Type B pancreatic cell (in vitro differentiated cells): ENCODE measurements at regions not wholly inside any gene's neighbourhood (a gene's known extent, or its start where the extent isn't known, plus 50 kb on each side); places are given as distances from the start of the nearest gene placed in this dataset.
"Not testable (repeated sequence)": the region's sequence is repeated elsewhere in the genome, so short reads cannot be mapped to it uniquely, and the experiment has no call there.

Source experiments
- DNase-seq: peaks from one replicate; pipeline ENCODE4 v3.0.0; 2021; ENCODE audit warnings: mixed read lengths; ENCODE audit not compliant: unreplicated experiment; ENCODE audit errors: extremely low spot score
- H3K27ac Mint-ChIP-seq: 2 replicates; pipeline ENCODE4 v1.8.0; 2021; ENCODE audit warnings: mild to moderate bottlenecking, mixed read lengths
- H3K27me3 Mint-ChIP-seq: 2 replicates; pipeline ENCODE4 v1.8.0; 2021; ENCODE audit warnings: mixed read lengths
- H3K36me3 Mint-ChIP-seq: 2 replicates; pipeline ENCODE4 v1.8.0; 2021; ENCODE audit warnings: mixed read lengths
- H3K4me1 Mint-ChIP-seq: one replicate; pipeline ENCODE4 v1.8.0; 2021; ENCODE audit warnings: mixed read lengths; ENCODE audit not compliant: unreplicated experiment
- H3K4me3 Mint-ChIP-seq: 2 replicates; pipeline ENCODE4 v1.8.0; 2021; ENCODE audit warnings: mild to moderate bottlenecking, mixed read lengths
- H3K9me3 Mint-ChIP-seq: 2 replicates; pipeline ENCODE4 v1.8.0; 2021; ENCODE audit warnings: mixed read lengths

GRCh38 chr21:6428498-6429092 lies 4092.8 kb upstream of the TPTE start:
- not testable (repeated sequence) for H3K4me1 Mint-ChIP-seq, H3K36me3 Mint-ChIP-seq, H3K4me3 Mint-ChIP-seq, H3K27ac Mint-ChIP-seq, H3K9me3 Mint-ChIP-seq, DNase-seq, H3K27me3 Mint-ChIP-seq

- H3K27ac Mint-ChIP-seq, H3K4me1 Mint-ChIP-seq, H3K4me3 Mint-ChIP-seq, H3K27me3 Mint-ChIP-seq, H3K36me3 Mint-ChIP-seq, H3K9me3 Mint-ChIP-seq, DNase-seq: not testable (repeated sequence)
These were observed 4091.5 kb upstream of the TPTE start for GRCh38 chr21:6429924-6430323.

- not testable (repeated sequence) for H3K4me3 Mint-ChIP-seq, H3K4me1 Mint-ChIP-seq, H3K27ac Mint-ChIP-seq, H3K27me3 Mint-ChIP-seq, DNase-seq, H3K9me3 Mint-ChIP-seq, H3K36me3 Mint-ChIP-seq
These were observed 4088.2 kb upstream of the TPTE start for GRCh38 chr21:6433149-6433548.

- H3K9me3 Mint-ChIP-seq, H3K4me3 Mint-ChIP-seq, H3K4me1 Mint-ChIP-seq, H3K27me3 Mint-ChIP-seq, DNase-seq, H3K27ac Mint-ChIP-seq, H3K36me3 Mint-ChIP-seq: not testable (repeated sequence)
These were observed 4085.2 kb upstream of the TPTE start for GRCh38 chr21:6436205-6436604.

DNA sequence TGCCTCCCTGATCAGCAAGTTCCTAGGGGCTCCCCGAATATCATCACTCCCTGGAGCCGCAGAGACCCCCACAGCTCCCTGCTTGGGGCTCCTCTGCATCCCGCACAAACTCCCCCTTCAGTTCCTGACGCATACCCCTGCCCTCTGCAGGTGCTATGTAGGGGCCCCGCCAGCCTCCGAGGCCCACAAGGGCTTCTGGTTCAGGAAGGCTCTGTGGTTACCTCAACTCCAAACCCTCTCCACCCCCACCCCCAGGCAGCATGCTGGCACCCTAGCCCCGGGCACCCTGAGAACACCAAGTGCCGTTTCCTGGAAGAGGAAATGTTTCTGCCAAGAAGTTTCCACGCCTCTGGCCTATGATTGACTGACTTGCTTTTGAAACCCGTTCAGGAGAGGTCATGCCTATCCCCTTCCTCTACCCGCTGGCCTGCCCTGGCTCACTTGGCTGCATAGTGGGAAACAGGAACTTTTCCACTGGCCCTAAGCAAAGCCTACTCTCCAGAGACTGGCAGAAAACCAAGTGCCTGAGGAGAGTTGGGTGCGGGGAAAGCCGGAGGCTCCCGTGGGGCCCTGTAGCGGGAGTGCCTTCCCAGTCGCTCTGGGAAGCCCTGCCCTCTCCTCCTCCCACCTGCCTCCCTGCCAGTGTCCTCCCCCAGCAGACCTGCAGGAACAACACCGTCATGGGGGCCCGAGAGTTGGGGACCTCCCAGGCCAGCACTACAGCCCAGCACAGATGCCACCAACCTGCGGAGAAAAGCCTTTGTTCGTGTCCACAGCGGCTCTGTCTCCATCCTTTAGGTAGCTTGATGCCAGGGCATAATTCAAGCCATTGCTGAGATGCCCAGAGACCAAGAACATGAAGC lies 4084.2 kb upstream of the TPTE start:
- H3K27me3 Mint-ChIP-seq, DNase-seq, H3K4me1 Mint-ChIP-seq, H3K27ac Mint-ChIP-seq, H3K9me3 Mint-ChIP-seq, H3K36me3 Mint-ChIP-seq, H3K4me3 Mint-ChIP-seq: not testable (repeated sequence)

GRCh38 chr21:6437834-6438187 lies 4083.6 kb upstream of the TPTE start:
- H3K9me3 Mint-ChIP-seq, H3K27ac Mint-ChIP-seq, H3K4me3 Mint-ChIP-seq, H3K4me1 Mint-ChIP-seq, H3K36me3 Mint-ChIP-seq, DNase-seq, H3K27me3 Mint-ChIP-seq: not testable (repeated sequence)

DNA sequence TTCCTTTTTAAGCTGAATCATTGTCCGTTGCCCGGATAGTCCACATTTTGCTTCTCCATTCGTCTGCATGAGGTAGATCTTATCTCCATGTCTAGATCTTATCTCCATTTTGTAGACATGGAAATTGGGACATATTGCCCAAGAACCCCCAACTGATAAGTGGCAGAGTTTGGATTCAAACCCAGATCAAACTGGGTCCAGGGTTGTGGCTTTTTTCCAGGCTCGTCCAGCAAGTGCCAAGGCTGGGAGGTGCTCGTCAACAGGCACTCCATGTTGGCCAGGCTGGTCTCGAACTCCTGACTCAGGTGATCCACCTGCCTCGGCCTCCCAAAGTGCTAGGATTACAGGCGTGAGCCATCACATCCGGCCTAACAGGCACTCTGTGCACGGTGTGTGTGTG lies 4082.3 kb upstream of the TPTE start:
- not testable (repeated sequence) for DNase-seq, H3K4me1 Mint-ChIP-seq, H3K4me3 Mint-ChIP-seq, H3K27me3 Mint-ChIP-seq, H3K9me3 Mint-ChIP-seq, H3K27ac Mint-ChIP-seq, H3K36me3 Mint-ChIP-seq

GRCh38 chr21:6454648-6455340 lies 4066.6 kb upstream of the TPTE start:
- DNase-seq: not testable (repeated sequence)

GRCh38 chr21:6456011-6456661 lies 4065.2 kb upstream of the TPTE start:
- not testable (repeated sequence) for H3K4me1 Mint-ChIP-seq, H3K27ac Mint-ChIP-seq, DNase-seq, H3K36me3 Mint-ChIP-seq, H3K4me3 Mint-ChIP-seq, H3K27me3 Mint-ChIP-seq, H3K9me3 Mint-ChIP-seq

More at GRCh38 chr21:6454648-6455340, 4066.6 kb upstream of the TPTE start:
- not testable (repeated sequence) for H3K27ac Mint-ChIP-seq, H3K27me3 Mint-ChIP-seq, H3K9me3 Mint-ChIP-seq, H3K4me1 Mint-ChIP-seq, H3K4me3 Mint-ChIP-seq, H3K36me3 Mint-ChIP-seq

DNA sequence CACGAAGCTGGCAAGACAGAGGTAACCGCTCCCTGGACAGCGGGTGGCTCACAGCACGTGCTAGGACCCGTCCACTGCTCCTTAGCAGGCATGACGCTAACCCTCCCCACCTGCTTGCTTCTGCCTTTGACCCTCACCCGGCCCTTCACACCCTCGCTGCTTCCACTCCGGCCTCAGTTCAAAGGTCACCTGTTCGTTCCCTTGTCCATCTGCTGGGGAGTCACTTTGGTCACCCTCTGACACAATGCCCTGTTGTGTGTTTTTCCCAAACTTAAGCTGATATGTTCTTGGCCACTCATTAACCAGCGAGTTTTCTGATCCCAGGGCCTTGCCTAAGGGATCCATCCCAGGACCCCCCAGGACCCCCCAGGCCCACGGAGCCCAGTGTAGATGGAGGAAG lies 4061.6 kb upstream of the TPTE start:
- H3K27me3 Mint-ChIP-seq, H3K4me3 Mint-ChIP-seq, DNase-seq, H3K36me3 Mint-ChIP-seq, H3K4me1 Mint-ChIP-seq, H3K9me3 Mint-ChIP-seq, H3K27ac Mint-ChIP-seq: not testable (repeated sequence)

DNA sequence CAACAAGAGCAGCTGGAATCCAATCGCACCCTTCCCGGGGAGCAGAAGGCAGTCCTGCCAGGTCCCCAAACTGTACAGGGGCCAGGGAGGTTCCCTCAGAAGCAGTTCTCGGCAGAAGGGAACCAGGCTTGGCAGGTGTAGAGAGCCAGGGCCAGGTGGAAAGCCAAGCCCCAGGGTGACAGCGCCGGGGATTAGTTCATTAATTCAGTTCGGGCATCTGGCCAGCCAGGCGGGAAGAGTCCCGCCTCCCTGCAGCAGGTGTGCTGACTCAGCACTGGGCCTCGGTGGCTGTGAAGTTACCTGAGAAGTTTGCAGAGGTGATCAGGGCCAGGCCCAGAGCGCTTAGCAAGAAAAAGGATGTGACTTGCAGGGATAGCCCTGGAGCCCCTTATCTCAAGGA lies 4060.0 kb upstream of the TPTE start:
- H3K27me3 Mint-ChIP-seq, H3K27ac Mint-ChIP-seq, H3K9me3 Mint-ChIP-seq, H3K36me3 Mint-ChIP-seq, H3K4me1 Mint-ChIP-seq, H3K4me3 Mint-ChIP-seq, DNase-seq: not testable (repeated sequence)

DNA sequence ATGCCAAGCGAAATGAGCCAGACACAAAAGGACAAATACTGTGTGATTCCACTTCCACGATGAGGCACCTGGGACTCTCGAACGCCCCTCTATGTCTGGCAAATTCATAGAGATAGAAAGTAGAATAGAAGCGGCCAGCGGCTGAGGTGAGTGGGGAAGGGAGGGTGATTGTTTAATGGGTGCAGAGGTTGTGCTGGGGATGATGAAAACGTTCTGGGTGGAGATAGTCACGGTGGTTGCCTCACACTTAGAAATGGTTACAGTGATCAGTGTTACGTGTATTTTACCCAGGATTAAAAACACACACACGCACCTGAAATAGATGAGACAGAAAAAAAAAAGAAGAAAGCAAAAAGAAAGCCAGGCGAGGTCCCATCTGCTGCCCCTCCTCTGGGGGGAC lies 4057.0 kb upstream of the TPTE start:
- not testable (repeated sequence) for H3K27ac Mint-ChIP-seq, H3K27me3 Mint-ChIP-seq, H3K36me3 Mint-ChIP-seq, DNase-seq, H3K4me3 Mint-ChIP-seq, H3K4me1 Mint-ChIP-seq, H3K9me3 Mint-ChIP-seq

- not testable (repeated sequence) for H3K4me3 Mint-ChIP-seq, H3K27me3 Mint-ChIP-seq, H3K27ac Mint-ChIP-seq, H3K4me1 Mint-ChIP-seq, H3K36me3 Mint-ChIP-seq, DNase-seq, H3K9me3 Mint-ChIP-seq
These were observed 4055.2 kb upstream of the TPTE start for GRCh38 chr21:6466081-6466698.
